HG03432 (cell line): ENCODE measurements at regions not wholly inside any gene's neighbourhood (a gene's known extent, or its start where the extent isn't known, plus 50 kb on each side); places are given as distances from the start of the nearest gene placed in this dataset.

Experiments used
- ATAC-seq: cut with Tn5 transposase; IDR thresholded peaks from one replicate; pipeline ENCODE4 v1.9.1; 2021; ENCODE audit warnings: mild to moderate bottlenecking, moderate library complexity; ENCODE audit not compliant: unreplicated experiment

DNA sequence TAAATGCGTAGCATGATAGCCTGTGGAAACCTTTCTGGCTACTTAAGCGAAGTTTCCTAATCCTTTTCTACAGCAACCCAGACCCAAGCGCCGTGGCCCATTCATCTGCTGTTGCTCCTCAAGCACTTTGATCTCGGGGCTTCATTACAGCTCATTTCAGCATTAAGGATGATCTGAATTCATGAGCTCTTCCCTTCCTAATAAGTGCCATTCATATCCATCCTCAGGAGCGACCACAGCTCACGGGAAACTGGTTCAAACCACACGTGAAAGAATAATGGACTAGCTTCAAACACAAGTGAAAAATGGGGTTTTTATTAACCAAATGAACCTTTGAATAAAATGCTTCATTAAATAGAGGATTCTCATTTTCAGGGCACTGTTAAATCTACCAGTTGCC, 202.6 kb upstream of the LEF1 start:
- ATAC-seq: no peak

GRCh38 chr4:108370291-108371141, 201.8 kb upstream of the LEF1 start:
- ATAC-seq: no peak

- no peak for ATAC-seq
These were observed 200.4 kb upstream of the LEF1 start for GRCh38 chr4:108369035-108369655.

DNA sequence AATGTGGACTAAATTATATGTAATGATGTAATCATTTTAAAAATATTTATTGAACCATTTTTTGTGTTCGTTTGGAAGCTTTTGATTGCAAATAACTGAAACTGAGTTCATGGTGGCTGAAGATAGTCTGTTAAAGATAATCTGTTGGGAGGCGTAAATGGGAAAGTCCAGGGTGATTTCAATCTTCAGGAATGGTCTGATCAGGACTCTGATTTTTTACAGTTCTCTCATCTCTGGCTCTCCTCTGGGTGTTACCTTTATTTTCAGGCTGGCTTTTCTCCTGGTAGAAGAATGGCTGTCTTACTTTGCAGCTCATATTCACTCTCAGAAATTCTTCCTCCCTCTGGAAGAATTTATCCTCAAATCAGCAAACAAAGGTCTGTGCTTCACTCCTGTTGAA, 199.0 kb upstream of the LEF1 start:
- no peak for ATAC-seq

DNA sequence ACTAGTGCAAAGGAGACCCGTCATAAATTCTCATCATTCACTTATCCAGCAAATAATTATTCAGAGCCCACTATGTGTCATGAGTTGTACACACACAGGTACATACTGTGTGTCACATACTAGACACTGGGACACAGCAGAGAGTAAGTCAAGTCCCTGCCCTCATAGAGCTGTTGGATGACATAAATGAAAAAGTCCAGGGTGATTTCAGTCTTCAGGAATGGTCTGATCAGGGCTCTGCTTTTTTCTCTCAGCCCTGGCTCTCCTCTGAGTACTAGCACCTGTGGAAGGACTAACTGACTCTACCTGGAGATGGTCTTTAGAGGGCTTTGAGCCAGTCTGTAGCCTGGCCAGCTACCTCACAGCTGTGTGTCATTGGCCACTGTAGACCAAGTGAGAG, 198.0 kb upstream of the LEF1 start:
- ATAC-seq: no peak

- ATAC-seq: no peak
These were observed 196.8 kb upstream of the LEF1 start for GRCh38 chr4:108365551-108365950.

DNA sequence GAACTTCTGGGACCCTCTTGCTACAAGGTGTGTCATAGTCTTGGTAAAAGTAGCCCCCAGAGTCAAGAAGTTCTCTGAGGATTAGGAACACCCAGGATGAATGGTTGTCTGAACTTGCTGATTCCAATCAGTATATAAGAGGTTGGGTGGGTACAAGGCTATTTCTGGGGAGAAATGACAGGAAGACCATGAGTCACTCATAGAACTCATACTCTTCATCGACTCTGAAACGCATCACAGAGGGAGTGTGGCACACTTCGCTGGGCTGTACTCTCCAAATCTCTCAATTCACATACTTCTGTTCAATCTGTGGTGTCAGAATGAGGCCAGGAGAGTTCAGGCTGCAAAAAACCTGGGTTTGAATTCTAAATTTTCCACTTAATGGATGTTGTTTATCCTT, 193.2 kb upstream of the LEF1 start:
- ATAC-seq: no peak

GRCh38 chr4:108361446-108361820, 192.7 kb upstream of the LEF1 start:
- no peak for ATAC-seq

GRCh38 chr4:108360754-108361445, 192.2 kb upstream of the LEF1 start:
- ATAC-seq: no peak

- no peak for ATAC-seq
These were observed 191.4 kb upstream of the LEF1 start for GRCh38 chr4:108359986-108360681.

GRCh38 chr4:108359130-108359985, 190.6 kb upstream of the LEF1 start:
- ATAC-seq: no peak

DNA sequence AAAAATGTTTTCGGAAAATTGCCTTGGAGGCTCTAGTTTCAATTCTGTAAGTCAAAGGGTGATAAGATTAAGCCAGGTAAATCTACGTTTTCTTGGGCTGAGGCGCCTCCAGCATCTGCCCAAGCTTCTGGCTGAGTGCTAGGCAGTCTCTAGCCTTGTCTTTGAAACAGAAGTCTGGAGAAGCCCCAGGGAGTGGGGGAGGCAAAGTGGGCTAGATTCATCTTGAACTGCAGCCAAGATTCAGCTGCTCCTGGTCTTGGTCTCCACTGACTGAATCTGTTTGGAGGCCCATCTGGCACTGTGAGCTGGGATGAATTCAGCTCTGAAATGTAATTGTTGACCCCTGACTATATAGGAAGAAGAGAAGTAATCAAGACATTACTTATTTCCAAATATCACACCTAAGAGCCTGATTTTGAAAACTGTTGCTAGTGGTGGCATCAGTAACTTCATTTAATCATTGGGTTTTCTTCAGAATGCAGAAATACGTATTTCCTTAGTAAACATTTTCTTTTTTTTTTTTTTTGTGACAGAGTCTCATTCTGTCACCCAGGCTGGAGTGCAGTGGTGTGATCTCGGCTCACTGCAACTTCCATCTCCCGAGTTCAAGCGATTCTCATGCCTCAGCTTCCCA, 187.3 kb upstream of the LEF1 start:
- ATAC-seq: no peak

DNA sequence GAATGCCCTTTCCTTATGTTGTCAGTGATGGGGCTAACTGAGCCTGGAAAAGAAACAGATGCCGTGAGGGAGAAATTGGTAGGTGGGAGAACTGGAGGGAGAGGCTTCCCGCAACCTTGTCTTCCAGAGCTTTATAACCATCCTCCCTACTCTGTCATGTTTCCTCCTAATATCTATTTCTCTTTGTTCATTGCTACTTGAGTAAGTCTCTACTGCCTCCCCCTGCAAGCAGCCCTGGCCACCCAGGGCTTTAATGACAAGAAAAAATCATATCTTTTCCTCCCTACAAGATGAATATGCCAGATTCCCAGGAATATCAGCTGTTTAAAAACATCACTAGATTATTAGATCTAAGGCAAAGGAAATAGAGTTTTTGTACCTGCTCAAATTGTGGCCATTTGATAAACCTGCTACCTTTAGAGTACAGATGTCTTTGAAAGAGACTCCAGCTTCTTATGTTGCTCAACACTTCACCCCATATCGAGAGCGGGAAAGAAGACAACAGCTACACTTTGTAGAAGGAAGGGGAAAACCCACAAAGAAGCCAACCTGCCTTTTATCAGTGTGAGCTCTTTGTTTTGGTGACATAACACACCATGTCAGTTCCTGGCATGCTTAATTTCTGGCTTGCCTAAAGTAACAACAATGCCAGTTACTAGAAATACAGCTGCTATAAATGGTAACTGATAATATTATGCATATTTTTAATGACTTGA, 186.6 kb upstream of the LEF1 start:
- no peak for ATAC-seq

GRCh38 chr4:108352664-108353308, 184.1 kb upstream of the LEF1 start:
- no peak for ATAC-seq

GRCh38 chr4:108351791-108352190, 183.1 kb upstream of the LEF1 start:
- no peak for ATAC-seq

DNA sequence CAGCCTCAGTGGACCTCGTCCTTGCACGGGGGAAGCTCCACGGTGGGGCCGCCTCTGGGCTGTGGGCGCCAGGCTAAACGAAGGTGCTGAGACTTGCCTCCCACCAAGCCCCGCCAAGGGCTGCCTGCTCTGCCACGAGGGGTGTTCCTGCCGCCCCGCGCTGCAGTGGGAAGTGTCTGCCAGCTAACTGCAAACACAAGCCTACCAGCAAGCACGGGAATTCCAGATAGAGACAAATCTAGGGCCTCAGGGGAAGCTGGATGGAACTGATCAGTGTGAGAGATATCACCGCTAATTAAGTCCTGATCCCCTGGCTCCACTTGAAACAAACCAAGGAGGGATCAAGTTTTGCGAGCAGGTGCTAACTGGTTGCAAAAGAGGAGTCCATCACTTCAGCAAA, 181.6 kb upstream of the LEF1 start:
- ATAC-seq: no peak

GRCh38 chr4:108346818-108347210, 178.1 kb upstream of the LEF1 start:
- no peak for ATAC-seq

DNA sequence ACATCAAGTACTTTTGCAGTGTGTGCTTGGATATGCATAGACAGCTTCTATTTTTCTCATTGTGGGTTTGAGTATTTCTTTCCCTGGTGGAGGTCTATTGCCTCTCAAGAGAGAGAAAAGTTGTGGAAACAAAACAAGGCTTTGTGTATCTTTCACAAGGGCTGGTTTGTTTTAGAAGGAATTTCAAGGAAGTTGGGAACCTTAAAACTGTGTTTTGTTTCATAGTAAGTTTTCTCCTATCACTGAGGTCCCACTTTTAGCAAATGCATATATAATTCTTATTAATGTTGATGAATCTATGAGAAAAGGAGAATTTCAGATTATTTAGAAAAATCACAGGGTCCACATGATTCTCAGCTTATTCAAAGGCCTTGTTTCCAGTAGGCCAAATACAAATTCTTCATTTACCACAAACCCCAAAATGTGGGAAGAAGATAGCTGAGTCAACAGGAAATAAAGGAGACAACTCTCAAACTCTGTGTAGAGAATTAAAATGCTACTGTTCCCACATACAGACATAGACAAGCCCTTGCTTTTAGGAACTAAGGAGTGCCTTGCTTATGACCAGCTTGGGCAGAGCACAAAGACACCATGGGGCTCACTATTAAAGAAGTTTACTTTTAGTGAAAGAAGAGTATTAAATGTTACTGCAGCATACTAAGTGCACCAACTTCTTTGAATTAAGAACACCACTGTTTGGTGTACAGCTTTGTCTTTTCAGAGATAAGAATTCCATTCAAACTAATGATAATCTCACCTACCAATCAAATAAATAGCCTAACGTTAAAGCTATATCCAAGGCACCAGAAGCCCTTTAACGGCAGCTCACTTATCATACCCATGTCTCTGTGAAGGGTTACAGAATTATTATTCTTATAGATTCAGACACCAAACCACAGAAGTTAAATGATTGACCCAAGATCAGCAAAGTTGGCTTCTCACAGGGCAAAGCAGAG, 177.4 kb upstream of the LEF1 start:
- ATAC-seq: no peak
